ENCODE measurements at regions not wholly inside any gene's neighbourhood (a gene's known extent, or its start where the extent isn't known, plus 50 kb on each side); places are given as distances from the start of the nearest gene placed in this dataset.
"Not testable (repeated sequence)": the region's sequence is repeated elsewhere in the genome, so short reads cannot be mapped to it uniquely, and the experiment has no call there.

DNA sequence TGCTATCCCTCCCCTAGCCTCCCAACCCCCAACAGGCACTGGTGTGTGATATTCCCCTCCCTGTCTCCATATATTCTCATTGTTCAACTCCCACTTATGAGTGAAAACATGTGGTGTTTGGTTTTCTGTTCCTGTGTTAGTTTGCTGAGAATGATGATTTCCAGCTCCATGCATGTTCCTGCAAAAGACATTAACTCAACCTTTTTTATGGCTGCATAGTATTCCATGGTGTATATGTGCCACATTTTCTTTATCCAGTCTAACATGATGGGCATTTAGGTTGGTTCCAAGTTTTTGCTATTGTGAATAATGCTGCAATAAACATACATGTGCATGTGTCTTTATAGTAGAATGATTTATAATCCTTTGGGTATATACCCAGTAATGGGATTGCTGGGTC lies 218.9 kb downstream of the HHIP start:
- not testable (repeated sequence) for H3K36me3 Mint-ChIP-seq; H3K4me1 Mint-ChIP-seq; H3K27ac Mint-ChIP-seq; H3K27me3 Mint-ChIP-seq; DNase-seq; H3K4me3 Mint-ChIP-seq; ATAC-seq (replicated peaks)
- H3K9me3 Mint-ChIP-seq, result peaks cover 17 to 18% of the 10 kb centered on the region in 2 donors

DNA sequence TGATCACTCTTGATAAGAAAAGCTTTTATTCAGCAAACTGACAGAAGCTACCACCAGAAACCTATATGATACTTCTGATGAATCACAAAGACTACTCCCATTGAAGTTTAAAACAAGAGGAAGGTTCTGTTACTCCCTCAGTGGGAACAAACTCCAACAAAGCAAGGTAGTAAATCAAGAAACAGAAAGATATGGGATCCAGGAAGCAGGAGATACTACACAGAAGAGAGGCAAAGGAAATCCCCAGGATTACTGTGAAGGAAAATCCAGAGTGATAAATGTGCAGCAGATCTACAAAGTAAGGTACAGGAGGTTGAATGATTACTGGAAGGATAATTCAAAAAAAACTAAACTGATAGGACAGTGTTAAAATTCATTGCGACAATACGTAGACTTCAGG lies 222.4 kb downstream of the HHIP start:
- no peaks in the 10 kb centered on the region for H3K36me3 Mint-ChIP-seq
- peaks cover 8 to 14% of the 10 kb centered on the region in 2 donors for H3K9me3 Mint-ChIP-seq
- DNase-seq (no peak), ATAC-seq (replicated peaks) (no peak)
- no peak overlapping the region for H3K4me3 Mint-ChIP-seq
- no peaks in the 10 kb centered on the region for H3K4me1 Mint-ChIP-seq
- no peak overlapping the region for H3K27ac Mint-ChIP-seq
- H3K27me3 Mint-ChIP-seq, result no peaks in the 10 kb centered on the region

- Mint-ChIP-seq H3K9me3 (peaks cover 0 to 4% of the 10 kb centered on the region in 2 donors), H3K4me3 (no peak overlapping the region), H3K27me3 (no peaks in the 10 kb centered on the region), H3K4me1 (no peaks in the 10 kb centered on the region), H3K27ac (no peak overlapping the region), H3K36me3 (no peaks in the 10 kb centered on the region)
- DNase-seq, result no peak
- ATAC-seq (replicated peaks), result no peak
Measured at GRCh38 chr4:144872508-144873225, 225.3 kb downstream of the ANAPC10 start.

DNA sequence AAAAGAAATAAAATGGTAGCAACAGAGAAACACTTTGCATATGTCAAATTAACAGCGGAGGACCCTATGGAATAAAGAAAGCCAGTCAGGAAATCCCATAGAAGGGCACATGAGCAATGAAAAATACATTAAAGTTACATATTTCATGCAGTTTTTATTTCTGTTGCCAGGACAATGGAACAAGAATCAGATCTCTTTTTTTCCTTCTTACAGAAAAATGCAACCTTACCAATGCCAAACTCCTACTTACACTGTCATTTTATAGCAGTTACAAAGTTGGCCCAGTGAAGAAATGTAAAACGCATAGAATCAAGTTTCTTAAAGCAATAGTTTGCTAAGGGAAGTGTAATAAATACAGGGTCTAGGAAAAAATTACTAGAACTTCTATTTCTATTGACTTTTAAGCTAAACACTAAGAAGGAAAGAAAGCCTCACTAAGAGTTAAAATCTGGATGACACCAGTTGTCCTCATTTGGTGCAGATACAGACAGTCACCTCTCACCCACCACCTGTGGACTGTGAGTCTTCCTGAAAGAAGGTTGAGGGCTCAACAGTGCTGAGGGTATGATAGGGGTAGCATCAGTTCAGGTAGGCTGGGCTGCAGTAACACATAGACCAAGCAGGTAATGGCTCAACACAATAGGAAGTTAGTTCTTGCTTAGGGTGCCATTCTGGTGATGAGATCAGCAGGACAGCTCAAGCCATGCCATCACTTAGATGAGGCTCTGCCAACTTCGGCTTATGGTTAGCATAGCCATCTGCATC lies 224.6 kb downstream of the ANAPC10 start:
- H3K4me1 Mint-ChIP-seq, result no peaks in the 10 kb centered on the region
- no peaks in the 10 kb centered on the region for H3K36me3 Mint-ChIP-seq
- DNase-seq (no peak), ATAC-seq (replicated peaks) (no peak)
- no peak overlapping the region for H3K27ac Mint-ChIP-seq
- H3K9me3 Mint-ChIP-seq, result peaks cover 0 to 4% of the 10 kb centered on the region in 2 donors
- H3K4me3 Mint-ChIP-seq, result no peak overlapping the region
- H3K27me3 Mint-ChIP-seq, result no peaks in the 10 kb centered on the region

DNA sequence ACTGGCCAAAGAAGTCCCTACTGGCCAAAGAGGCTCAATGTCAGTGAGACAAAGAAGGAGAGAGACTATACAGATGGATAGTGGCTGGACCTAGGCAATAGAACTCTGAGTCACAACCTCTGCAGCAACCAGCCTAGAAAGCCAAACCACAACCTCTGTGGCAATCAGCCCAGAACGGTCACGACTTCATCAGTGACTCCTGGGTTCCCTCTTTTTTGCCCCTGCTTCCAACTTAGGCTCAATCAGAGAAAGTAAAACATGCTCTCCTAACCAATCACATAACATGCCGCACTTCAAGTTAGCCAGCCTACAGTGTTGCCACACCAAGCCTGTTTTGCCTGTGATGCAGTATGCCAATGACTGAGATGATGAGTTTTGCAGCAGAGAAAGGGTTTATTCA lies 203.4 kb downstream of the ANAPC10 start:
- no peaks in the 10 kb centered on the region for H3K36me3 Mint-ChIP-seq
- H3K9me3 Mint-ChIP-seq, result no peaks in the 10 kb centered on the region
- no peak overlapping the region for H3K4me3 Mint-ChIP-seq
- H3K27me3 Mint-ChIP-seq, result no peaks in the 10 kb centered on the region
- H3K27ac Mint-ChIP-seq, result no peak overlapping the region
- ATAC-seq (replicated peaks) (peak in 1 of 2 donors; percentile 23), DNase-seq (no peak)
- no peaks in the 10 kb centered on the region for H3K4me1 Mint-ChIP-seq

DNA sequence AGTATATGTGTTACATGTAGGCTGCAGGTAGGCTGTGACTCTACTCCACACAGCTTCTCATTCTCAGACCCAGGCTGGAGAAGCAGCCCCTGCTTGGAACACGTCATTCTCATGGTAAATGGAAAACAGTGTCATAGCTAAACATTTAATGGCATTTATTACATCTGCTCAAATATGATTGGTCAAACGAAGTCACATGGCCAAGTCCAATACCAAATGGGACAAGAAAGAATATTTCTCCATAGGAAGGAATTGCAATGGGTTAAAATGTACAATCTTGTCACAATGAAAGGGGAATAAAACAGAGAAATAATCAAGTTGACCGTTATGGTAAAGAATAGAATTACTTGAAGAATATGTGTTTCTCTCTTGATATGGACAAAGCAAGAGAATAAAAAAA lies 198.6 kb downstream of the ANAPC10 start:
- Mint-ChIP-seq H3K27me3 (no peaks in the 10 kb centered on the region), H3K4me3 (no peak overlapping the region), H3K9me3 (no peaks in the 10 kb centered on the region), H3K36me3 (no peaks in the 10 kb centered on the region), H3K27ac (no peak overlapping the region), H3K4me1 (no peaks in the 10 kb centered on the region)
- no peak for DNase-seq
- ATAC-seq (replicated peaks), result no peak

- Mint-ChIP-seq H3K9me3 (no peaks in the 10 kb centered on the region), H3K4me3 (no peak overlapping the region), H3K4me1 (peaks cover 0 to 7% of the 10 kb centered on the region in 2 donors), H3K27me3 (no peaks in the 10 kb centered on the region), H3K27ac (no peak overlapping the region), H3K36me3 (no peaks in the 10 kb centered on the region)
- no peak for ATAC-seq (replicated peaks)
- DNase-seq, result no peak
Measured at GRCh38 chr4:144901141-144901540, 196.9 kb downstream of the ANAPC10 start.

- DNase-seq (no peak), ATAC-seq (replicated peaks) (no peak)
- no peaks in the 10 kb centered on the region for H3K9me3 Mint-ChIP-seq
- H3K4me1 Mint-ChIP-seq, result peaks cover 4 to 12% of the 10 kb centered on the region in 2 donors
- no peak overlapping the region for H3K4me3 Mint-ChIP-seq
- no peaks in the 10 kb centered on the region for H3K36me3 Mint-ChIP-seq
- H3K27me3 Mint-ChIP-seq, result no peaks in the 10 kb centered on the region
- H3K27ac Mint-ChIP-seq, result no peak overlapping the region
Measured at GRCh38 chr4:144902614-144903013, 195.4 kb downstream of the ANAPC10 start.

DNA sequence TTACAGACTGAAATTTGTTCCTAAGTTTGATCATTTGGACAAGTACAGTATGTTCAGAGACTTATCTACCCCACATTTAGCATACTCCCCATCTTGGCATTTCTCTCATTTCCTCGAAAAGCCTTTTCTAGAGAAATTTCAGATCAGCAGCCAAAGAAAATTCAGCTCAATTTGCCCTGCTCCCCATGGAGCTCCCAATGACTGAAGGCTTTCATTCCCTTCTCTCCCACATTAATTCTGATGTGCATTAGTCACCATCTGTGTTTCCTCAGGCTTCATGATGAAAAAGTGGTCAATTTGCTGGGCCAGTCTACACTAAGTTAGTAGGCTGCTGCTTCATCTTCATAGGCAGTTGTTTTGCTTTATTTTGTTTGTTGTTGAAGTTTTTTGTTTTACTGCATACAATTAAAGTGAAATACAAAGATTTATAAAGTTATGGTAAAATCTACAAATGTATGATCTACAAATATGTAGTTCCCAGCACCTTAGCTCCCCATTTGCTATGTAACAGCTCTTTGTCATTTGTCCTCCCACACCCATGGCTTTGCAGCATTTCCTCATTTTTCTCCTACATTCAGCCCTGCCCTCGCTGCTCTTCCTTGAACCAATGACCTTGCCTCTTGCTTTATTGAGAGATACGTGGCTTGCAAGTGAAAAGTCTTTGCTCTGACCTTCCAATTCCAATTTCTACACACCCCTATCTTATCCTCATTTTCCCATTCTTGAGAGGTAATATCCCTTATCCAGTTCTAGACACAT lies 193.9 kb downstream of the ANAPC10 start:
- H3K36me3 Mint-ChIP-seq, result no peaks in the 10 kb centered on the region
- no peaks in the 10 kb centered on the region for H3K9me3 Mint-ChIP-seq
- H3K27ac Mint-ChIP-seq, result no peak overlapping the region
- peaks cover 4 to 12% of the 10 kb centered on the region in 2 donors for H3K4me1 Mint-ChIP-seq
- no peak for DNase-seq
- H3K27me3 Mint-ChIP-seq, result no peaks in the 10 kb centered on the region
- ATAC-seq (replicated peaks), result no peak
- H3K4me3 Mint-ChIP-seq, result no peak overlapping the region

GRCh38 chr4:144905286-144905685 lies 192.7 kb downstream of the ANAPC10 start:
- no peak overlapping the region for H3K27ac Mint-ChIP-seq
- H3K36me3 Mint-ChIP-seq, result no peaks in the 10 kb centered on the region
- ATAC-seq (replicated peaks) (no peak), DNase-seq (no peak)
- no peaks in the 10 kb centered on the region for H3K9me3 Mint-ChIP-seq
- peaks cover 4 to 12% of the 10 kb centered on the region in 2 donors for H3K4me1 Mint-ChIP-seq
- H3K4me3 Mint-ChIP-seq, result no peak overlapping the region
- H3K27me3 Mint-ChIP-seq, result no peaks in the 10 kb centered on the region

- DNase-seq (no peak), ATAC-seq (replicated peaks) (peak; percentile 57 to 59)
- Mint-ChIP-seq H3K4me1 (peaks cover 4 to 12% of the 10 kb centered on the region in 2 donors), H3K27me3 (no peaks in the 10 kb centered on the region), H3K9me3 (no peaks in the 10 kb centered on the region), H3K36me3 (no peaks in the 10 kb centered on the region), H3K4me3 (no peak overlapping the region), H3K27ac (no peak overlapping the region)
Measured at GRCh38 chr4:144906181-144906925, 191.6 kb downstream of the ANAPC10 start.

DNA sequence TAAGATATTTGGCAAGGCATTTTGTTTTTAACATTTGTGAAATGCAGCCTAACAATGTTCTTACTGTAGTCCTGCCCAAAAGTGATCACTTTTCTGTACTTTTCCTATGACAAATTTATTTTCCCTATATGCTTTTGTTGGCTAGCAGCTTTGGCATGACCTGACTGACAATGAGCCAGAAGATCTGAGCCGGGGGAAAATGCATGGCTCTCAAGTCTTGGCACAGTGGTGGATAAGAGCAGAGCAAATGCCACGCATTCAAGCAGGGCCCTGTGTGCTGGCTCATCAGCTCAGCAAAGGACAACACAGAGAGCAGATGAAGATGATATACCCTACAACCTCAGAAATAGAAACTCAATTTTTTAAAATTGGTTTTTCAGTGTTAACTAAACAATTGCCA lies 187.3 kb downstream of the ANAPC10 start:
- Mint-ChIP-seq H3K9me3 (peaks cover 0 to 2% of the 10 kb centered on the region in 2 donors), H3K36me3 (no peaks in the 10 kb centered on the region), H3K4me1 (peaks cover 4 to 9% of the 10 kb centered on the region in 2 donors), H3K4me3 (no peak overlapping the region), H3K27me3 (no peaks in the 10 kb centered on the region), H3K27ac (no peak overlapping the region)
- no peak for ATAC-seq (replicated peaks)
- no peak for DNase-seq

Measured in stimulated activated naive B cell treated with anti-CD40 and anti-IgM and Interleukin-4, amounts not matched to agents 10 μg/mL and 1 μg/mL and 100 μg/mL, for 72 hours (primary cell).